Keratinocyte (primary cell): ENCODE measurements at regions not wholly inside any gene's neighbourhood (a gene's known extent, or its start where the extent isn't known, plus 50 kb on each side); places are given as distances from the start of the nearest gene placed in this dataset.
A peak's percentile ranks its signal among the peaks of the same experiment; 100 is the strongest.

Experiments
- DNase-seq: peaks from one replicate; pipeline ENCODE4 v3.0.0-alpha.2; 2011; ENCODE audit warnings: low read depth, missing footprints, low spot score
- FAIRE-seq: peaks from 2 replicates; lab custom pipeline; 2011; peaks lifted over from hg19 to GRCh38; lab: Jason Lieb, UNC
- H2AFZ ChIP-seq: 2 replicates; pipeline ENCODE4 v1.6.0; 2012; ENCODE audit warnings: low read length, control low read depth, inconsistent platforms; ENCODE audit not compliant: control insufficient read depth
- H3K27ac ChIP-seq: 2 replicates; pipeline ENCODE4 v1.5.1; 2011; ENCODE audit warnings: low read length; ENCODE audit not compliant: control insufficient read depth, insufficient read depth
- H3K27me3 ChIP-seq: 3 replicates; pipeline ENCODE4 v1.6.0; 2011; ENCODE audit warnings: low read length; ENCODE audit not compliant: control insufficient read depth, insufficient read depth; ENCODE audit errors: extremely low read depth
- H3K36me3 ChIP-seq, 2 experiments: 2 replicates in 1 of 2; 3 replicates in 1 of 2; pipeline ENCODE4 v1.5.1; 2011; ENCODE audit warnings: low read length in 2 of 2, mild to moderate bottlenecking in 1 of 2; ENCODE audit not compliant: control insufficient read depth in 2 of 2, insufficient read depth in 2 of 2; ENCODE audit errors: extremely low read depth in 1 of 2
- H3K4me1 ChIP-seq: 3 replicates; pipeline ENCODE4 v1.5.1; 2011; ENCODE audit warnings: low read length; ENCODE audit not compliant: control insufficient read depth, insufficient read depth; ENCODE audit errors: extremely low read depth
- H3K4me2 ChIP-seq: 3 replicates; pipeline ENCODE4 v1.6.0; 2011; ENCODE audit warnings: low read depth, low read length; ENCODE audit not compliant: control insufficient read depth, insufficient read depth; ENCODE audit errors: extremely low read depth
- H3K4me3 ChIP-seq, 3 experiments: fragments of 200-600 bp in 1 of 3; sonication (generic) in 1 of 3; 2 replicates in 2 of 3; 3 replicates in 1 of 3; pipeline ENCODE4 v1.5.1; 2011 to 2016; ENCODE audit warnings: low read length in 3 of 3, mild to moderate bottlenecking in 3 of 3, control low read depth in 2 of 3, inconsistent platforms in 1 of 3, low read depth in 1 of 3, mixed read lengths in 1 of 3, mixed run types in 1 of 3, moderate library complexity in 1 of 3; ENCODE audit not compliant: control insufficient read depth in 2 of 3, insufficient read depth in 2 of 3; ENCODE audit errors: extremely low read depth in 1 of 3
- H3K79me2 ChIP-seq: 2 replicates; pipeline ENCODE4 v1.6.0; 2012; ENCODE audit warnings: low read length; ENCODE audit not compliant: control insufficient read depth, insufficient read depth
- H3K9ac ChIP-seq: 3 replicates; pipeline ENCODE4 v1.6.0; 2011; ENCODE audit warnings: low read length; ENCODE audit not compliant: control insufficient read depth, insufficient read depth; ENCODE audit errors: extremely low read depth
- H3K9me1 ChIP-seq: 3 replicates; pipeline ENCODE4 v1.6.0; 2011; ENCODE audit warnings: low read length; ENCODE audit not compliant: control insufficient read depth, insufficient read depth; ENCODE audit errors: extremely low read depth
- H3K9me3 ChIP-seq: 2 replicates; pipeline ENCODE4 v1.5.1; 2012; ENCODE audit warnings: low read depth, low read length; ENCODE audit not compliant: control insufficient read depth
- H4K20me1 ChIP-seq: 3 replicates; pipeline ENCODE4 v1.6.0; 2011; ENCODE audit warnings: low read length; ENCODE audit not compliant: control insufficient read depth, insufficient read depth; ENCODE audit errors: extremely low read depth
- EZH2 ChIP-seq: IDR thresholded peaks from one replicate; pipeline ENCODE4 v1.6.1; 2012; ENCODE audit warnings: inconsistent platforms, mild to moderate bottlenecking, low read length, moderate library complexity
- dilution Hi-C: fragments of 300-500 bp; cut with MboI; formaldehyde crosslinking; loops from one replicate; pipeline ENCODE4 v1.7.0; 2020; ENCODE audit warnings: low sequenced_read_pairs; ENCODE audit not compliant: extremely low pct_ligation_motif_present
- TF ChIP-seq, protein P1 (sequence below), 3 experiments: IDR thresholded peaks in 1 of 3; conservative IDR thresholded peaks in 1 of 3; optimal IDR thresholded peaks in 1 of 3; 2 replicates in 2 of 3; 3 replicates in 1 of 3; pipeline versions ENCODE3 to v1.5.1; 2011; ENCODE audit warnings: low read length in 3 of 3, mild to moderate bottlenecking in 3 of 3, moderate library complexity in 2 of 3, control low read depth in 1 of 3, inconsistent platforms in 1 of 3; ENCODE audit not compliant: insufficient read depth in 2 of 3; ENCODE audit errors: extremely low read depth in 1 of 3

GRCh38 chr14:38718519-38718918 is 384.5 kb downstream of the SEC23A start:
- no peaks in the 10 kb centered on the region for H3K4me1 ChIP-seq
- H4K20me1 ChIP-seq: no peaks in the 10 kb centered on the region
- DNase-seq: no peak
- TF ChIP-seq EZH2: no peak
- TF ChIP-seq, protein P1, sequence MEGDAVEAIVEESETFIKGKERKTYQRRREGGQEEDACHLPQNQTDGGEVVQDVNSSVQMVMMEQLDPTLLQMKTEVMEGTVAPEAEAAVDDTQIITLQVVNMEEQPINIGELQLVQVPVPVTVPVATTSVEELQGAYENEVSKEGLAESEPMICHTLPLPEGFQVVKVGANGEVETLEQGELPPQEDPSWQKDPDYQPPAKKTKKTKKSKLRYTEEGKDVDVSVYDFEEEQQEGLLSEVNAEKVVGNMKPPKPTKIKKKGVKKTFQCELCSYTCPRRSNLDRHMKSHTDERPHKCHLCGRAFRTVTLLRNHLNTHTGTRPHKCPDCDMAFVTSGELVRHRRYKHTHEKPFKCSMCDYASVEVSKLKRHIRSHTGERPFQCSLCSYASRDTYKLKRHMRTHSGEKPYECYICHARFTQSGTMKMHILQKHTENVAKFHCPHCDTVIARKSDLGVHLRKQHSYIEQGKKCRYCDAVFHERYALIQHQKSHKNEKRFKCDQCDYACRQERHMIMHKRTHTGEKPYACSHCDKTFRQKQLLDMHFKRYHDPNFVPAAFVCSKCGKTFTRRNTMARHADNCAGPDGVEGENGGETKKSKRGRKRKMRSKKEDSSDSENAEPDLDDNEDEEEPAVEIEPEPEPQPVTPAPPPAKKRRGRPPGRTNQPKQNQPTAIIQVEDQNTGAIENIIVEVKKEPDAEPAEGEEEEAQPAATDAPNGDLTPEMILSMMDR (optimal IDR thresholded peaks at IDR 0.05 in 1 of 3, IDR thresholded peaks at IDR 0.05 in 1 of 3, conservative IDR thresholded peaks at IDR 0.05 in 1 of 3; ENCODE audit: extremely low read depth in 1 of 3, insufficient read depth in 2 of 3, low read length in 3 of 3): no peak
- H3K9ac ChIP-seq: no peak overlapping the region
- no peak overlapping the region for H3K4me2 ChIP-seq
- no peak overlapping the region for H3K27ac ChIP-seq
- no peak overlapping the region for H3K4me3 ChIP-seq
- no peaks in the 10 kb centered on the region for H3K79me2 ChIP-seq
- no peaks in the 10 kb centered on the region for H3K9me1 ChIP-seq
- H2AFZ ChIP-seq: peak overlapping the region; percentile 20
- dilution Hi-C loops: no loop called here
- H3K36me3 ChIP-seq: no peaks in the 10 kb centered on the region
- no peak for FAIRE-seq
- no peaks in the 10 kb centered on the region for H3K27me3 ChIP-seq
- no peaks in the 10 kb centered on the region for H3K9me3 ChIP-seq

GRCh38 chr14:38716926-38717325 is 386.1 kb downstream of the SEC23A start:
- Histone ChIP-seq H3K27me3 (no peaks in the 10 kb centered on the region), H3K9me3 (no peaks in the 10 kb centered on the region), H3K4me1 (no peaks in the 10 kb centered on the region), H3K79me2 (no peaks in the 10 kb centered on the region), H3K4me2 (no peak overlapping the region), H3K27ac (no peak overlapping the region), H4K20me1 (no peaks in the 10 kb centered on the region), H3K9ac (no peak overlapping the region), H3K4me3 (no peak overlapping the region), H2AFZ (no peak overlapping the region), H3K9me1 (no peaks in the 10 kb centered on the region), H3K36me3 (no peaks in the 10 kb centered on the region)
- dilution Hi-C loops: no loop called here
- DNase-seq: no peak
- FAIRE-seq: no peak
- TF ChIP-seq, protein P1 (optimal IDR thresholded peaks at IDR 0.05 in 1 of 3, IDR thresholded peaks at IDR 0.05 in 1 of 3, conservative IDR thresholded peaks at IDR 0.05 in 1 of 3; ENCODE audit: extremely low read depth in 1 of 3, insufficient read depth in 2 of 3, low read length in 3 of 3): no peak
- TF ChIP-seq EZH2: no peak
